ENCODE measurements at regions not wholly inside any gene's neighbourhood (a gene's known extent, or its start where the extent isn't known, plus 50 kb on each side); places are given as distances from the start of the nearest gene placed in this dataset.
"Not testable (repeated sequence)": the region's sequence is repeated elsewhere in the genome, so short reads cannot be mapped to it uniquely, and the experiment has no call there.

DNA sequence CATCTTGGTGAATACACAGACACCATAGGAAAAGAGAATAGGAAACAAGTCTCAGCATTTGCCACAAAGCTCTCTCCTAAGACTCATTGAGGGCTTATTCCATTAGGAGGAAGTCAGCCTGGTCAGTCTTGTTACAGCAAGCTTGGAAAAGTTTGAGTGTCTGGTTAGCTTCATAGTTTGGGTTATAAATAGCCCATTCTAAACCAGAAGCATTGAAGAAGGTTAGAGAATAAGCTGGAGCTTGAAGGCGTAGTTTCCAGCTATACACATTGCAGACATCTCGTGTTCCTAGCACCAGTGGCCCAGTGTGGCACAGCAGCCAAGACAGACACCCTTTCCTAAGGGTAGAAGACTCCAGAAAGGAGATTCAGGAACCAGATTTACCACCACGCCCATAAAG is 168.8 kb upstream of the RBM19 start:
- peak; percentile 74 for DNase-seq (ENCODE audit: low spot score)

DNA sequence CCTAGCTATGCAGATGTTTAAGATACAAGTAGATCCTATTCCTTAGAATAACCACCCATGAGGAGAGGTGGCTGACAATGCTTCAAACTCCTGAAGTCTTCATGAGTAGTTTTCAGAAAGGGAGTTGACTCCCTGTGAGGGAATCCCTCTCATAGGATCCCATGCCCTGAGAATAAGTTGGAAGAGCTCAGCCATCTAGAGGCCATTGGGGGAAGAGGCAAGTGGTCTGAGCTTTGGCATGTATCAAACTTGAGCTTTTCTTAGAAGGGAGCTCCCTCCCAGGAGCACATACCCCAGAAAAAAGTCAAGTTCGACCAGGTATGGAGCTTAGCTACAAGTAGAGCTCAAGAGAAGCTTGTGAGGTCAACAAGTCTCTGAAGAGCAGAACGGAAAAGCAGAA is 165.7 kb upstream of the RBM19 start:
- no peak for DNase-seq (ENCODE audit: low spot score)

- no peak for DNase-seq (ENCODE audit: low spot score)
Measured at GRCh38 chr12:114123108-114123507, 157.0 kb upstream of the RBM19 start.

- no peak for DNase-seq (ENCODE audit: low spot score)
Measured at GRCh38 chr12:114122016-114122415, 155.9 kb upstream of the RBM19 start.

DNA sequence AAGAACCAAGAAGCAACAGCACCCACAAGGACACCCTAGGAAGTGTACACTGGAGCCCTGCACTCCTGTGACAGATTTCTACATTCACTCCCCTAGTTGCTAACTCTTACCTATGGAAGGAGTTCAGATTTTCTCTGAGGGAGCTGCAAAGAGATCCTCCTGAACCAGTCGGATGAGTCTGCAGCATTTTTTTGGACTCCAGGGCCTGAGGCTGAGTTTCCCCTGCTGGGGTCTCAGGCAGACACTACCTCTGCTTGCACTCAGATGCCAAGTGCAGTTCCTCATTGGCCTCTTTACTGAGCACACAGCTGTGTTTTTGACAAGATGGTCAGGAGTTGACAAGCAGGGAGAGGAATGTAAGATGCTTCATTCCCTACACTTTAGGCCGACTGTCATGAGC is 153.2 kb upstream of the RBM19 start:
- peak; percentile 6 for DNase-seq (ENCODE audit: low spot score)

GRCh38 chr12:114096461-114096860 is 130.3 kb upstream of the RBM19 start:
- no peak for DNase-seq (ENCODE audit: low spot score)

DNA sequence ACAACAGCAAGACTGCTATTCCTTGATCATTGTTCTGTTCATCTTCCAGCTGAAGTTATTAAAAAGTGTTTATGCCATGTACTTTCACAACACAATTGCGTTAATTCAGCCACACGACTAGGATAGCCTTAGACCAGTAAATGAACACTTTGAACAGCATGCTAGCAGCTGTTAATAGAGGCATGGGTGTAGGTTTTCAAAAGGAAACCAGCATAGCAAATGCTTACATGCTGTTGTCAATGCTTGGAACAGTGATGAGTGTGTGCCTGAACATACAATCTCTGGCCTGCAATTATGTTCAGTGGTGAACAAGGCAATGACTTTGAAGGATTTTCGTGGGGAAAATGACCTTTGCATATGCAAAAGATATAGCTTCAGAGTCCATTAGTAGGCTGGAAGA is 127.4 kb upstream of the RBM19 start:
- DNase-seq (ENCODE audit: low spot score) = no peak

DNA sequence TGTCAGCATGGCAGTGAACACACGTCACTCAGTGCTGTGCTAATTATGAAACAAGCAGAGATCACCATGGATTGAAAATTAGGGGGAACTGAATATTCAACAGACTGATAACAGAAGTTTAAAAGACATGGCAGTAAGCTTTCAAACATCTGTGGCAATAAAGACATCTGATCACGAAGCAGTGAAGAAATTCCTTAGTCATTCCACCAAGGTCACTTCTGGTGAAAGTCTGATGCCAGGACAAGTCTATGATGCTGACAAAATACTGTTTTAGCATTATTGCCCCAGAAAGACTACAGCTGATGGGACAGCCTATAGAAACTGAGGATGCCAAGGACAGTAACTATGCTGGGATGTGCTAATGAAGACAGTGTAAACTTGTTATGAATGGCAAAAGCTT is 126.9 kb upstream of the RBM19 start:
- DNase-seq (ENCODE audit: low spot score) = no peak

DNA sequence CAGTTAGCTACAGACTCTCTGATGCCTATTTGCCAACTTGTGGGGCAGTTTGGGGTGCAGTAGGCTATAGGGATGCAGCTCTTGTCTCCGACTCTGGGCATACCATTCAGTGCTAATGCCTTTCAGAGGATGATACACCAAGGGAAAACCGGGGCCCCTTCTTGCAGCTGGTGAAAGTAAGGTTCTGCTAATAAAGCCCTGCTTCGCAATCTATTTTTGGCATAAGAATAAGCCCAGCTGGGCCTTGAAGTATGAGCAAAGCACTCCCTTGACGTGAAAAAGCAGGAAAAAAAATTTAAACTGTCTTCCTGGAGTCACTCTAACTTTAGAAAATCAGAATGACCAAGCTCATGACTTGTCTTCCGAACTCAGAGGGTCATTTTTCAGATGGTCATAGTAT is 124.1 kb upstream of the RBM19 start:
- DNase-seq (ENCODE audit: low spot score) = peak; percentile 81

DNA sequence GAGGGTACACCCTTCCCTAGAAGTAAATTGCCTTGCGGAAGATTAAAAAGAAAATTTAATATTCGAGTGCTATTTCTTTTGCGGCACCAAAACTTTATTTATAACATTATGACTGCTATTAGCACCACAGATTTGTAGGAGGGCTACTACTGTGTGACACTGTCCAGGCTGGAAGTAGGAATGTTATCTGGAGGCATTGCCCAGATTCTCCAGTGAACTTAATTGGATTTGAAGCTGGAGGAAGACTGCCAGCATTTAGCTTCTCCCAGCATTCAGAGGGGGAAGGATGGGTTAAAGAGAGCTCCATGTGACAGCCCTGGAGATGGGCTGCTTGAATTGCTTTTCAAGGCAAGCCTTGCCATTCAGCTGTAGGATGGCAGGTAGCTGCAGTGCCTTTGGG is 107.0 kb upstream of the RBM19 start:
- peak; percentile 63 for DNase-seq (ENCODE audit: low spot score)

GRCh38 chr12:114069507-114069906 is 103.4 kb upstream of the RBM19 start:
- peak; percentile 41 for DNase-seq (ENCODE audit: low spot score)

DNA sequence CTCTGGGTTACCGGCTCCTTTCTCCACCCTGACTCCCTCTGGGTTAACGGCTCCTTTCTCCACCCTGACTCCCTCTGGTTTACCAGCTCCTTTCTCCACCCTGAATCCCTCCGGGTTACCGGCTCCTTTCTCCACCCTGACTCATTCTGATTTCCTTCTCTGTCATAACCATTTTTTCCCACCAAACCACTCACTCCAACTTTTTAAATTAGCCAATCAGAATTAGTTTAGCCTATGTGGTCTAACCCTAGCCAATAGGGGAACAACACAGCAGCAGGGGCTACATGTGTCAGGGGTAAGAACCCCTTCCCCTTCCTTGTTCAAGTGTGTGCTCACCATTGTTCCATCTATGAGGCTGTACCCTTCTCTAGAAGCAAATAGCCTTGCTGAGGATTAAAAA is 98.4 kb upstream of the RBM19 start:
- no peak for DNase-seq (ENCODE audit: low spot score)

- DNase-seq (ENCODE audit: low spot score) = not testable (repeated sequence)
Measured at GRCh38 chr12:114064034-114064433, 97.9 kb upstream of the RBM19 start.

DNA sequence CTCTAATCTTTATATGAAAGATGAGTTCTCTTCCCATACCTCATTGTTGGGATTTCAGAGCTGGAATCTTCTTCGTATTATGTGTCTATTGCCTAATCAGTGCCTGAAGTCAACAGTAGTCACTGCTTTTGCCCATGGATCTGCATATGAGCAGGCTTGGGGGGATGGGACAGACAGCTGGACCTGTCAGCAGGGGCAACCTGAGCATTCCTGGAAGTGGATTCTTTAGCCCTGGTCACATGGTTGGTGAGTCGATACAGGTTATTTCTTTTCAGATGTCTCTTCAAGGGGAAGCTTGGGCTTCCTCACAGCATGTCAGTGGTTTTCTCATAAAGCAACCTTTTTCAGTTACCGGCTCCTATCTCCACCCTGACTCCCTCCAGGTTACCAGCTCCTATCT is 97.3 kb upstream of the RBM19 start:
- no peak for DNase-seq (ENCODE audit: low spot score)

DNA sequence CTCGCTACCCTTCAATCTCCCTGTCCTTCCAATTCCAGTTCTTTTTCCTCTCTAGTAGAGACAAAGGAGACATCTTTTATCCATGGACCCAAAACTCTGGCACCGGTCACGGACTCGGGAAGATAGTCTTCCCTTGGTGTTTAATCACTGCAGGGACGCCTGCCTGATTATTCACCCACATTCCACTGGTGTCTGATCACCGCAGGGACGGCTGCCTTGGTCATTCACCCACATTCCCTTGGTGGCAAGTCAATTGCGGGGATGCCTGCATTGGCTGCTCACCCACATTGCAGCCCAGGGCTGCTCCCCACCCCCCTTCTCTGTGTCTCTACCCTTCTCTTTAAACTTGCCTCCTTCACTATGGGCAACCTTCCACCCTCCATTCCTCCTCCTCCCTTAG is 90.2 kb upstream of the RBM19 start:
- DNase-seq (ENCODE audit: low spot score) = not testable (repeated sequence)

DNA sequence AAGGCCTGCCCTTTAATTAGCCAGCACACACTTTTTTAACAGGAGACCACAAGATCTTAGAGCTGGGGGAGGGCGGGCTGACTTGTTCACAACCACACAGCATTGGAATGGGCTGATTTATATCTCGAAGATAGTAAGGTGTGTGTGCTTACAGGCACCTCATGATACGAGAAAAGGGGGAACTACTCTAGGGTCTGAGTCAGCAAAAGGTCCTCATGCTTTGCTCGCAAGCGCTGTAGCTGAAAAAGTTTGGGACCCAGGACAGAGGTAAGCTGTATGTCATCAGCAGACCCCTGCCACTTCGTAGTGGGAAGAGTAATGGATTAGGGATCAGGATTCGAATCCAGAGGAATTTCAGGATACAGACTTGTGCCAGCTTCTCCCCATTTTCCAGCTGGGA is 88.9 kb upstream of the RBM19 start:
- DNase-seq (ENCODE audit: low spot score) = no peak

DNA sequence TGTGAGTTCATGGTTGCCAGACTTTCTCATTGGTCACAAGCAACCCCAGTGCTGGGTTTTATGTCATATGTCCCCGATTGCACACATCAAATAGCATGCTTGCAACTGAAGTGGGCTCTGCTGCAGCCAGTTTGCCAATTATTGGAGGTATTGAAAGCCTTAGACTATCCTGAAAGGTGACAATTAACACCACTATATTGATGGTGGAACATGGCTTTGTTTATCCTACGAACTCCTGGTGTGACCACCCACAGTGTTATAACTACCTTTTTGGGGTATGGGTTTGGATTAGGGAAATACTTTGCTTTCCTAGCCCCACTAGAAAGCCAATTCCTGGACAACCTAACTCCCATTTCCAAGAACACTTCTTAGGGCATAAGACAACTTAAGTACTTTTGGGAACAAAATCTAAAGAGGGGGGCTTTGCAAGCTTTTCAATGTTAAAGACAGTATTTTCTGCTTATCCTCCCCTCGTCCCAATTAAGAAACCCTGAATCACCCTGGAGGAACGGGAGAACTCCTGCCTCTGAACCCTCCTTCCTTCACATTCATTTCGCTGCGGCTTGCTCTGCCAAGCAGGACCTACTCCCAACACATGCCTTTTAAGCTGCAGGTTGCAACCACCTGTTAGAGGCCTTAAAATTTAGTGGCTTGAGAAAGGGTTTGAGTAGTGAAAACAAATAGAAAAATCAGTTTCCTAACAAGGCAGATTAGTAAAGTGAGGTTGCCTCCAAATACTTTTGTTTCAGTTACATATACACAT is 80.3 kb upstream of the RBM19 start:
- peak; percentile 61 for DNase-seq (ENCODE audit: low spot score)

GRCh38 chr12:114045349-114045748 is 79.2 kb upstream of the RBM19 start:
- DNase-seq (ENCODE audit: low spot score) = peak; percentile 95

DNA sequence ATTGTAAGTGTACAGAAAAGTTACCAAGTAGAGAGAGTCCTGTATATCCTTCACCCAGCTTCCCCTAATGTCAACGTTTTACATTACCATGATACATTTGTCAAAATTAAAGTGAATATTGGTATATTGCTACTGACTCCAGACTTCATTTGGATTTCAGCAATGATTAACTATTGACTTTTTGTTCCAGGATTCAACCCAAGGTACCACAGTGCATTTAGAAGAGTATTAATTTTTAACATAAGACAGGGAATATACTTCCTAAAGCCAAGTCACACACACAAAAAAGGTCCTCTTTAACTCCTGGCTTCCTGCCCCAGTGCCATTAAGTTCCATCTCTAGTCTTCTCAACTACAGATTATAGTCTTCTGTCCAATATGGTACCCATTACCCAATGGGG is 75.5 kb upstream of the RBM19 start:
- no peak for DNase-seq (ENCODE audit: low spot score)

DNA sequence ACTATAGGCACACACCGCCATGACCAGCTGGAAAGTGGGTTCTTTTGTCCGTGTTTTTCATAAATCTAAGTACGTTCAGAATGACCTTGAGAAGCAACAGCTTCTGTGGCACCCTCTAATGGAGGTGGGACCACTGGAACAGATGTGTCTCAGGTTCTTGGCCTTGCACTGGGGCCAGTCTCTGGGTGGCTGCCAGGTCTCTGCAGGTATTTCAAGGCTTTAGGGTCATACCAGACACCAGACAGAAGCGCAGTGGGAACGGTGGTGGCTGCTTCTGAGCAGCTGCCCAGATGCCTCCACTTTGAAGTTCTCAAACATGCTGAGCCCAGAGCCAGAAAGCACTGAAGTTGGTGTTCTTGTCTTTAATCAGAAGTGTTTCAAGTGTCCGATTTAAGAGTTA is 75.0 kb upstream of the RBM19 start:
- DNase-seq (ENCODE audit: low spot score) = no peak

GRCh38 chr12:114038962-114039361 is 72.8 kb upstream of the RBM19 start:
- DNase-seq (ENCODE audit: low spot score) = no peak

DNA sequence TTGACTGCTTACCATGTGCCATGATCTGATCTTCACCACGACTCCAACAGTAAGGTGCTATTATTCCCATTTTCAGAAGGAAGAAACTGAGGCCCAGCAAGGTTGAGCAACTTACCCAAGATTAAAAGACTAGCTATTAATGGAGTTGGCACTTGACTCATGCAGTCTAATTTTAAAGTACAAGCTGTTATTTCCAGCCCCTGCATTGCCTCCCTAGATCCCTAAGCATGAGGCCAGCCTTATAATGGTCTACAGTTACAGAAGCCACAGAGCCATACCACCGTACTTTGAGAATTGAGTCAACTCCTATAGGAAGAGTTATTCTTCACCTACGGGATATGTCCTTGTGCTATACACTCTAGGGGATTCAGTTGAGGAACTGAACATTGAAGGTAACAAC is 66.7 kb upstream of the RBM19 start:
- no peak for DNase-seq (ENCODE audit: low spot score)

DNA sequence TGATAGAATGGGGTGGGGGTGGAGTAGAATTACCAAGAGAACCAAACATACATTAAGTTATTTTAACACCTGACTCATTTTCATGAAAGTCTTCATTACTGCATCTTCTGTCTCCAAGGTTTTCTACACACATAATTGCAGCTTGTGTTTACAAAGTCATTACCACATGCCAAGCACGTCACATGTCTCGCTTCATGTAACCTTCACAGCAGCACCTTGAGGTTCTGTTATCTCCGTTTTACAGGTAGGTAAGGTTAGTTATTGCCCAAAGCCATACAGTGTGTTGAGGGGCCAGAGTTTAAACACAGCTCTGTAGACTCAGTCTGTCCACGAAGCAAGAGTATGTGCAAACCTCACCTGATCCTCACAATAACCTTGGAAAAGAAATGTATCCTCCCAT is 64.3 kb upstream of the RBM19 start:
- DNase-seq (ENCODE audit: low spot score) = no peak

GRCh38 chr12:114026805-114027204 is 60.7 kb upstream of the RBM19 start:
- DNase-seq (ENCODE audit: low spot score) = no peak

All from umbilical cord (tissue), 1 donor.